CD4-positive, alpha-beta T cell treated with Interleukin-21 for 1 hour (primary cell): ENCODE measurements at regions not wholly inside any gene's neighbourhood (a gene's known extent, or its start where the extent isn't known, plus 50 kb on each side); places are given as distances from the start of the nearest gene placed in this dataset.

Experiments used
- DNase-seq: peaks from one replicate; pipeline ENCODE4 v3.0.0-alpha.2; 2020

- DNase-seq, result no peak
These were observed 207.9 kb upstream of the COL8A1 start for GRCh38 chr3:99430348-99431134.

- DNase-seq, result no peak
These were observed 208.9 kb upstream of the COL8A1 start for GRCh38 chr3:99429502-99429901.

DNA sequence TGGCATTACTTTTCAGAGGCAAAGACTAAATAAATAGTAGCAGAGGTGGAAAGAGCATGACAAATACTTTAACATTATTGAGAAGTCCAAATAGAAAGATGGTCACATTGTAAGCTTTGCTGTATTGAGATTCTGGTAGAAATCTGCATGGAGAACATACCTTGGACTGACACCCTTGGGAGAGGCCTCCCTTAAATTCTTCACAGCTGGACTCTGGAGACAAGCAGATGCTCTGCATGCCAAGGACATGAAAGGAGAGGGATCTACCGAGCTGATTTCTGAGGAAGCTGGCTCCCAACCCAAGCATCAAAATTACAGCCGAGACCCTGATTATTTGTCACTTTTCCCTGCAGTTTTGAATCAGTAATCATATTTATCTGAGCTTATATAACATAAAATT, 212.5 kb upstream of the COL8A1 start:
- DNase-seq, result no peak

GRCh38 chr3:99419116-99419515, 219.3 kb upstream of the COL8A1 start:
- no peak for DNase-seq

- no peak for DNase-seq
These were observed 219.7 kb upstream of the COL8A1 start for GRCh38 chr3:99418709-99419108.

DNA sequence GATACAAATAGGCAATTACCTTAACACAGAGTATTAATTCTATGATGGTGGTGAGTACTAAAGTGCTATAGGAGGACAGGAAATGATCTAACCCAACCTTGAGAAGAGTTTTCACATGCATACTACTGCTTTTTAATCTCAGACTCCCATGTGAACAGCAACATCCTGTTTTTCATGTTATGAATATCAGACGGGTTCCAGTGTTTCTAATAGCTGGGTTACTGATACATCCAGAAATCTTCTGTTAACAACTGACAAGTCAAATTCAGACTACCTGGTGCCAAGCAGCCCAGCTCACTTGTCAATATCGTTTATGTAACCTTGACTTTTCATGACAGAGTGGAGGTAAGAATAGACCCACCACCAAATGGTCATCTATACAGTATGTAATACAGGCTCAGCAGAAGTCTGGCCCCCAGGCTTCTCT, 220.2 kb upstream of the COL8A1 start:
- DNase-seq, result no peak

DNA sequence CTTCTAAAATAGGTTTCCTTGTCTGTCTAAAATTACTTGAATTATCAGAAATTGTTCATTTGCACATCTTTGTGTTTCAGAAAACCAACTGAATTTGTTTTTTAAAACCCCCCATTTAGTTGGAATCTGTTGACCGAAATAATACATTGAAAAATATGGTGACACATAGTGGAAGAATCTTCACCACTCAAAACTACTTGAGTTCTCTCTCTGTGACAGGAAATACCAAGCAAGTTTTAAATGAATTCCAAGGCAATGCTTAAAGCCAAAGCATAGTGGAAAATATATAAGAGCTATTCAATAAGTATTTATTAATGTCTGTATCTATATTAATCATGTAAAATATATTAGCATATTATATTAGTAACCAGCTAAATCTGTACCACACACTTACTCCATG, 224.9 kb upstream of the COL8A1 start:
- no peak for DNase-seq

GRCh38 chr3:99410789-99411311, 227.5 kb upstream of the COL8A1 start:
- no peak for DNase-seq

DNA sequence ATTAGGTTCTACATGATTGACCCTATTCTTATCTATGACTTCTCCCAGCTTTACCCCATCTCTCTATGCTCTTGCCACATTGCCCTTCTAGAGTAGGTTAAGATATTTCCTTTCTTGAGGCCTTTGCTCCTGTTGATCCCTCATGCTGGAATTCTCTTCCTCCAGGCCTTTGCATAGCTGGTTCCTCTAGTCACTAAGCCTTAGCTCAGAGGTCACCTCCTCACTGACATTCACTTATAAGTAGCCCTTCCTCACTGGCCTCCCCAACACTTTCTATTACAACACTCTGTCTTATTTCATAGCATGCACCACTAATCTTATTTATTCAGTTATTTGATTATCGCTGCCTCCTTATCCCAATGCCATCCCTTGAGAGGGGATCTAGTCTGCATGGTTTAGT, 228.4 kb upstream of the COL8A1 start:
- DNase-seq, result no peak

DNA sequence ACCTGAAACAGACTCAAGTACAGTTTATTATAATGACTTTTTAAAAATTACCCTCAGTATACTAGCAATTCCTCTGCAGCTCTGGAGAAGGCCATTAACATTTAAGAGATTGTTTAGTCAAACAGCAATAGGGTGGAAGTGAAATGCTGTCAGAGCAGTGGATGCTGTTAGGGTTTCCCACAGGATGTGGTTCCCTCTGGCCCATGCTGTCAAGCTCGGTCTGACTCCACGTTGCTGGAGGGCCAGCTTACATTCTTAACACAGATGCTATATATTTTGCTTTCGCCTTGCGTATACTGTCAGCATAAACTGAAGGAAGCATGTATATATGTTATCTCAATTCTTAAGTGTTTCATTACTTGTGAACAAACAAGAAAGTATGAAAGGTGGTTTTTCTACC, 231.1 kb upstream of the COL8A1 start:
- no peak for DNase-seq

GRCh38 chr3:99402755-99403154, 235.6 kb upstream of the COL8A1 start:
- DNase-seq, result no peak

DNA sequence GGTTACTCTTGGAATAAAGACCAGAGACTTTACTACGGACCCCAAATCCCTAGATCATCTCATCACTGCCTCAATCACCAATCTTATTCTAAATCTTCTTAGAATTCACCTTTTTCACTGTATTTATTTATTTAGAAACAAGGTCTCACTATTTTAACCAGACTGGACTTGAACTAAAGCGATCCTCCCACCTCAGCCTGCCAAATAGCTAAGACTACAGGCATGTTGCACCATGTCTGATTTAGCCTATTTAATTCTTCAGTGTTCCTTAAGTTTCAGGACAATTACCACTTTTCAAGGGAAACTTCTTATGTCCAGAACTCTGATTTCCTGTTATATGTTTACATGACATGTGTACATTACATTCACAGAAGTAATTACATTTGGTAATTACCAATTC, 238.0 kb upstream of the COL8A1 start:
- no peak for DNase-seq

DNA sequence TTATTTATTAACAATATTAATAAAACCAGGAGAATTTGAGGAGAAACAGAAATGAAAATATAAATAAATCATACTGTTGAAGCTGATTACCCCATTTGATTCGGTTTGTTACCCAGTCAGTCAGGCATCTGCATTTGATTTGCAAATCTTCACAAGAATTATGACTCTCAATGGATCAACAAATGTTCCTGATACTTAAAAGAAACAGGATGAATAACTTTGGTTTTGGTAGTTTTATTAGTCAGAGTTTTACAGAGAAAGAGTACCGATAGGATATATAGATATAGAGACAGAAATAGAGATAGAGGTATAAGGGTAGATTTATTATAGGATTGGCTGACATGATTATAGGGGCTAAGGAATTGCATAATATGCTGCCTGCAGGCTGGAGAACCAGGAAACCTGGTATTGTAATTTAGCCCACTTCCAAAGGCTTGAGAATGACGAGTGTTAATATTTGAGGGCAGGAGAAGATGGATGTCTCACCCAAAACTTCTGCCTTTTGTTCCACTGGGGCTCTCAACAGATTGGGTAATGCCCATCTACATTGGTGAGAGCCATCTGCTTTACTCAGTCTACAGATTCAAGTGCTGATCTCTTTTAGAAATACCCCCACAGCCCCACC, 241.6 kb upstream of the COL8A1 start:
- no peak for DNase-seq

GRCh38 chr3:99394831-99395778, 243.3 kb upstream of the COL8A1 start:
- no peak for DNase-seq

- no peak for DNase-seq
These were observed 244.4 kb upstream of the COL8A1 start for GRCh38 chr3:99393961-99394360.

DNA sequence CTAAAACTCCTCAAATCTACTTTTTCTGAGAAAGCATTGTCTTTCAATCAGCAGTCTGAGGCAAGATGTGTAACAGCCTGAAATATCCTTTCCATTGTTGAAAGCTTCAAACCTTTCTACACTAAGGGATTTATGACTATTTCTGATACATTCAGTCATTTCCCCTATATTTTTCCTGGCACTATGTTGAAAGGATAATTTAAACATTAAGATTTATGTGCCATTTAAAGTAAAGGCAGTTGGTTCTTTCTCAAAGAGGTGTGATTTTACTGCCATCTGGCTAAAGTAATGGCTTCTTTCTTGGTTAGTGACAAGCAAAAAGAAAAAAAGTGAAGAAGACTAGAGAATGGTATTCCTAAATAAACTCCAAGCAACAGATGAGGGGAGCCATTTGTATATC, 249.6 kb upstream of the COL8A1 start:
- no peak for DNase-seq

DNA sequence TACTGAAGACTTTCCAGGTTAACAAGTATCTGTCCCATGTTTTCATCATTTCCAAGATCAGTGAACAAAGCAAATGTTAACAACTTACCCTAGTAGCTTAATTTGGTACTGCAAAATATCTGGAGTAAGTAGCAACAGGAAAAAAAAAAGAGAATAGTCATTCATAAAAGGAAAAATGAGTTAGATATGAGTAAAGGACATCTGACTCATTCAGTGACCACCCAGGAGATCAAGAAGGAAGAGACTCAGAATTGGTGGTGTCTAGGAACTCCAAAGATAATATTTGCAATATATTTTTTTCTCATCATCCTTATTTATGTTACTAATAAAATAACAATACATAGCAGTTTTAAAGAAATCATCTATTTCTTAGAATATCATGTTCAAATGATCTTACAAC, 253.8 kb upstream of the COL8A1 start:
- DNase-seq, result no peak

- DNase-seq, result no peak
These were observed 261.5 kb upstream of the COL8A1 start for GRCh38 chr3:99376926-99377325.

GRCh38 chr3:99373846-99374210, 264.6 kb upstream of the COL8A1 start:
- DNase-seq, result no peak

GRCh38 chr3:99373088-99373845, 265.1 kb upstream of the COL8A1 start:
- no peak for DNase-seq

- no peak for DNase-seq
These were observed 271.5 kb upstream of the COL8A1 start for GRCh38 chr3:99366663-99367429.

- no peak for DNase-seq
These were observed 272.4 kb upstream of the COL8A1 start for GRCh38 chr3:99365979-99366378.
